LNCAP (cell line): ENCODE measurements at regions not wholly inside any gene's neighbourhood (a gene's known extent, or its start where the extent isn't known, plus 50 kb on each side); places are given as distances from the start of the nearest gene placed in this dataset.

Source experiments
- CTCF ChIP-seq: fragments of 450-650 bp; IDR thresholded peaks from 2 replicates; pipeline ENCODE4 v1.5.1; 2017; ENCODE audit warnings: mild to moderate bottlenecking

- TF ChIP-seq CTCF = no peak
Observed at GRCh38 chr18:4582431-4583335, 127.6 kb upstream of the DLGAP1 start.

GRCh38 chr18:4581966-4582365 lies 126.9 kb upstream of the DLGAP1 start:
- no peak for TF ChIP-seq CTCF

- TF ChIP-seq CTCF = no peak
Observed at GRCh38 chr18:4578449-4578848, 123.3 kb upstream of the DLGAP1 start.

- no peak for TF ChIP-seq CTCF
Observed at GRCh38 chr18:4573735-4574134, 118.6 kb upstream of the DLGAP1 start.

- TF ChIP-seq CTCF = no peak
Observed at GRCh38 chr18:4557502-4557901, 102.4 kb upstream of the DLGAP1 start.

GRCh38 chr18:4551001-4551360 lies 95.9 kb upstream of the DLGAP1 start:
- no peak for TF ChIP-seq CTCF

- TF ChIP-seq CTCF = no peak
Observed at GRCh38 chr18:4549164-4549872, 94.2 kb upstream of the DLGAP1 start.
